ENCODE measurements at regions not wholly inside any gene's neighbourhood (a gene's known extent, or its start where the extent isn't known, plus 50 kb on each side); places are given as distances from the start of the nearest gene placed in this dataset.

DNA sequence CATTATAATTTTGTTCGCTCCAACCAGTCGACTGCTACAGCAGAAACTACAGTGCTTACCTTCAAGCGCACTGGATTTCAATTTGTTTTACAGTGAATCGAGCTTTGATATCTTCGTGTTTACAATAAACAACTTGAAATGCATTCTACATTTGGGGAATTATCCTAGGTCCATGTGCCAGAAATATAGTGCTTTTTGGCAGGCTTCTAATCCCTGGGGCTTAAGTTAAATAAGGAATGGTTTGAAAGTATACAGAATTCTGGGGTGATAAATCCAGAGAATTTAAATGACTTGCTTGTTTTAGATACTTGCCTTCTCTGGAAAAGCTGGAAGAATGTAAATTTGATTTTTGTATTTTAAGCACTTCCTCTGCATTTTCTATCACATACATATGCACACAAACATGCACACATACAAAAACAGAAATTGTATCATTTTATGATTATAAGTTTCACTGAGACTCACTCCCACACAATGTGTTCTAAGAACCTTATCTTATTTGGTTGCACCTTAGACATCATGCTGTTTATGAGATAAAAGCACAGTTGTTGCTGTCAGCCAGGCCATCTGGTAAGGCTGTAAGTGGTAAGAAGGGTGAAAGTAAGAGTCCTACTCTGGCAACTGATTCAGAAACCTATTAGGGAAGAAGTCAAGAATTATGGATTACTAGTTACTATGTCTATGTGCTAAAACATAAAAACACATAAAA, 347.2 kb upstream of the KCND2 start:
- TF ChIP-seq, protein P1, sequence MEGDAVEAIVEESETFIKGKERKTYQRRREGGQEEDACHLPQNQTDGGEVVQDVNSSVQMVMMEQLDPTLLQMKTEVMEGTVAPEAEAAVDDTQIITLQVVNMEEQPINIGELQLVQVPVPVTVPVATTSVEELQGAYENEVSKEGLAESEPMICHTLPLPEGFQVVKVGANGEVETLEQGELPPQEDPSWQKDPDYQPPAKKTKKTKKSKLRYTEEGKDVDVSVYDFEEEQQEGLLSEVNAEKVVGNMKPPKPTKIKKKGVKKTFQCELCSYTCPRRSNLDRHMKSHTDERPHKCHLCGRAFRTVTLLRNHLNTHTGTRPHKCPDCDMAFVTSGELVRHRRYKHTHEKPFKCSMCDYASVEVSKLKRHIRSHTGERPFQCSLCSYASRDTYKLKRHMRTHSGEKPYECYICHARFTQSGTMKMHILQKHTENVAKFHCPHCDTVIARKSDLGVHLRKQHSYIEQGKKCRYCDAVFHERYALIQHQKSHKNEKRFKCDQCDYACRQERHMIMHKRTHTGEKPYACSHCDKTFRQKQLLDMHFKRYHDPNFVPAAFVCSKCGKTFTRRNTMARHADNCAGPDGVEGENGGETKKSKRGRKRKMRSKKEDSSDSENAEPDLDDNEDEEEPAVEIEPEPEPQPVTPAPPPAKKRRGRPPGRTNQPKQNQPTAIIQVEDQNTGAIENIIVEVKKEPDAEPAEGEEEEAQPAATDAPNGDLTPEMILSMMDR (conservative IDR thresholded peaks at IDR 0.05; ENCODE audit: low read depth, low read length) = no peak
- TF ChIP-seq EZH2 (IDR thresholded peaks at IDR 0.05; ENCODE audit: borderline replicate concordance, low read depth, low read length, poor library complexity, severe bottlenecking) = no peak

All from A673 (cell line).